ENCODE measurements at regions not wholly inside any gene's neighbourhood (a gene's known extent, or its start where the extent isn't known, plus 50 kb on each side); places are given as distances from the start of the nearest gene placed in this dataset.
"Not testable (repeated sequence)": the region's sequence is repeated elsewhere in the genome, so short reads cannot be mapped to it uniquely, and the experiment has no call there.

DNA sequence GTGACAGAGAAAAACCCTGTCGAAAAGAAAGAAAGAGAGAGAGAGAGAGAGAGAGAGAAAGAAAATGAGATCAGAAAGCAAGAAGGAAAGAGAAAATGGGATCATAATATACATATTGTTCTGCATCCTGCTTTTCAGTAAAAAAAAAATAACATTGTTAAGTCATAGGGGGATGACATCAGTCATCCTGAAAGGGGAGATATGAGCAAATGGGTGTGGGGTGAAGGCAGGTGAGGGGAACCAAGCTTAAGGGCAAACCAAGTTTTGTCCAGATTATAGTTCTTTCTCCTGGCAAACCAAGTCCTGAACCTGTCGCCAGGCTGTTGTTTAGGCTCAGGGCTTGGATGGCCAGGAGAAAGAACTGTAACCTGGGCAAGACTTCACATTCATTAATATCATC, 92.6 kb upstream of the TMTC4 start:
- Histone ChIP-seq H3K4me1 (ENCODE audit: control insufficient read depth, insufficient read depth, low read length) (no peaks in the 10 kb centered on the region), H3K9me3 (ENCODE audit: control insufficient read depth, insufficient read depth, low read depth, low read length) (no peaks in the 10 kb centered on the region), H3K36me3 (ENCODE audit: control insufficient read depth in 2 of 2, insufficient read depth in 1 of 2, low read length in 2 of 2) (no peaks in the 10 kb centered on the region), H3K27ac (ENCODE audit: extremely low read depth, low read depth, low read length) (no peak overlapping the region), H3K4me3 (ENCODE audit: low read depth, low read length) (no peak overlapping the region)
- ChIA-PET POLR2A (no interaction called here), CTCF (no interaction called here)
- TF ChIP-seq ZBTB10 (tag by site-specific recombination; IDR thresholded peaks at IDR 0.05) (no peak), ZNF777 (tag by site-specific recombination; IDR thresholded peaks at IDR 0.05; ENCODE audit: borderline replicate concordance) (no peak), ZSCAN18 (tag by site-specific recombination; IDR thresholded peaks at IDR 0.05) (no peak), FEZF1 (tag by site-specific recombination; IDR thresholded peaks at IDR 0.05) (no peak), ZNF324 (tag by site-specific recombination; IDR thresholded peaks at IDR 0.05) (no peak), ZBTB20 (tag by site-specific recombination; IDR thresholded peaks at IDR 0.05) (no peak), PRDM4 (tag by site-specific recombination; IDR thresholded peaks at IDR 0.05) (no peak), ZBTB48 (tag by site-specific recombination; IDR thresholded peaks at IDR 0.05) (no peak), TCF7L2 (IDR thresholded peaks at IDR 0.05; ENCODE audit: borderline replicate concordance, low read depth, low read length) (no peak), ZNF394 (tag by site-specific recombination; IDR thresholded peaks at IDR 0.05; ENCODE audit: borderline replicate concordance) (no peak), ZNF184 (tag by site-specific recombination; IDR thresholded peaks at IDR 0.05) (no peak), BCL11A (tag by site-specific recombination; IDR thresholded peaks at IDR 0.05; ENCODE audit: low read depth) (no peak), ZNF37A (tag by site-specific recombination; IDR thresholded peaks at IDR 0.05) (no peak), ZNF416 (tag by site-specific recombination; IDR thresholded peaks at IDR 0.05) (no peak), ZNF530 (tag by site-specific recombination; IDR thresholded peaks at IDR 0.05; ENCODE audit: low read depth) (no peak), ZBTB44 (tag by site-specific recombination; IDR thresholded peaks at IDR 0.05) (no peak)
- TF ChIP-seq, protein P1, sequence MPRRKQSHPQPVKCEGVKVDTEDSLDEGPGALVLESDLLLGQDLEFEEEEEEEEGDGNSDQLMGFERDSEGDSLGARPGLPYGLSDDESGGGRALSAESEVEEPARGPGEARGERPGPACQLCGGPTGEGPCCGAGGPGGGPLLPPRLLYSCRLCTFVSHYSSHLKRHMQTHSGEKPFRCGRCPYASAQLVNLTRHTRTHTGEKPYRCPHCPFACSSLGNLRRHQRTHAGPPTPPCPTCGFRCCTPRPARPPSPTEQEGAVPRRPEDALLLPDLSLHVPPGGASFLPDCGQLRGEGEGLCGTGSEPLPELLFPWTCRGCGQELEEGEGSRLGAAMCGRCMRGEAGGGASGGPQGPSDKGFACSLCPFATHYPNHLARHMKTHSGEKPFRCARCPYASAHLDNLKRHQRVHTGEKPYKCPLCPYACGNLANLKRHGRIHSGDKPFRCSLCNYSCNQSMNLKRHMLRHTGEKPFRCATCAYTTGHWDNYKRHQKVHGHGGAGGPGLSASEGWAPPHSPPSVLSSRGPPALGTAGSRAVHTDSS (tag by site-specific recombination; IDR thresholded peaks at IDR 0.05), result no peak

- H3K27ac ChIP-seq (ENCODE audit: extremely low read depth, low read depth, low read length); H3K4me3 ChIP-seq (ENCODE audit: low read depth, low read length); CTCF ChIA-PET; H3K4me1 ChIP-seq (ENCODE audit: control insufficient read depth, insufficient read depth, low read length); POLR2A ChIA-PET; H3K36me3 ChIP-seq (ENCODE audit: control insufficient read depth in 2 of 2, insufficient read depth in 1 of 2, low read length in 2 of 2); H3K9me3 ChIP-seq (ENCODE audit: control insufficient read depth, insufficient read depth, low read depth, low read length): not testable (repeated sequence)
These were observed 92.0 kb upstream of the TMTC4 start for GRCh38 chr13:100766570-100766969.
